PC-3 (cell line): ENCODE measurements at regions not wholly inside any gene's neighbourhood (a gene's known extent, or its start where the extent isn't known, plus 50 kb on each side); places are given as distances from the start of the nearest gene placed in this dataset.

Experiments used
- ATAC-seq: fragments of 200-7000 bp; cut with Tn5 transposase; 2 replicates; pipeline ENCODE4 v1.9.1; 2020; ENCODE audit warnings: mild to moderate bottlenecking, moderate library complexity
- BruUV-seq: library from RNA; stranded (reverse); fragments of 400-500 nt; replicated peaks from 2 replicates; lab custom pipeline; 2021; lab: Mats Ljungman, UMichigan
- CTCF ChIA-PET: fragments of 300-600 bp; sonication (Branson Sonifier 250); formaldehyde crosslinking; loops from one replicate; lab custom pipeline; 2022; ENCODE audit warnings: antibody characterized with exemption; lab: Charles Lee
- POLR2A ChIA-PET: fragments of 300-600 bp; sonication (Branson Sonifier 250); formaldehyde crosslinking; loops from one replicate; lab custom pipeline; 2022; ENCODE audit warnings: antibody characterized with exemption; ENCODE audit not compliant: unreplicated experiment; lab: Charles Lee
- DNase-seq: peaks from one replicate; pipeline ENCODE4 v3.0.0-alpha.2; 2015
- H2AFZ ChIP-seq: fragments of 300-600 bp; sonication (generic); 2 replicates; pipeline ENCODE4 v1.6.0; 2016; ENCODE audit warnings: antibody characterized with exemption, low read length
- H3F3A ChIP-seq: fragments of 300-600 bp; sonication (generic); one replicate; pipeline ENCODE4 v1.6.0; 2017; ENCODE audit warnings: antibody characterized with exemption, low read length, control low read depth, mild to moderate bottlenecking; ENCODE audit not compliant: unreplicated experiment
- H3K27ac ChIP-seq: fragments of 300-600 bp; sonication (generic); 2 replicates; pipeline ENCODE4 v1.5.1; 2016; ENCODE audit warnings: mild to moderate bottlenecking, low read length
- H3K27me3 ChIP-seq: fragments of 300-600 bp; sonication (generic); 2 replicates; pipeline ENCODE4 v1.6.1; 2016; ENCODE audit warnings: low read length, mixed read lengths
- H3K36me3 ChIP-seq: fragments of 300-600 bp; sonication (generic); 2 replicates; pipeline ENCODE4 v1.6.1; 2016; ENCODE audit warnings: low read depth, mixed run types, low read length, mixed read lengths
- H3K4me1 ChIP-seq: fragments of 300-600 bp; sonication (generic); 2 replicates; pipeline ENCODE4 v1.5.1; 2016; ENCODE audit warnings: low read length; ENCODE audit not compliant: insufficient read depth
- H3K4me2 ChIP-seq: fragments of 300-600 bp; sonication (generic); 2 replicates; pipeline ENCODE4 v1.6.0; 2016; ENCODE audit warnings: low read length
- H3K4me3 ChIP-seq: fragments of 300-600 bp; sonication (generic); 2 replicates; pipeline ENCODE4 v1.5.1; 2016; ENCODE audit warnings: mild to moderate bottlenecking, low read length, mixed read lengths
- H3K79me2 ChIP-seq: fragments of 300-600 bp; sonication (generic); 2 replicates; pipeline ENCODE4 v1.6.1; 2017; ENCODE audit warnings: low read length, mixed read lengths
- H3K9ac ChIP-seq: fragments of 300-600 bp; sonication (generic); 2 replicates; pipeline ENCODE4 v1.6.0; 2016; ENCODE audit warnings: mild to moderate bottlenecking, low read length
- H3K9me2 ChIP-seq: fragments of 300-600 bp; sonication (generic); replicated peaks from 2 replicates; pipeline ENCODE4 v1.6.1; 2016; ENCODE audit warnings: mixed run types, low read length, mixed read lengths
- H3K9me3 ChIP-seq: fragments of 300-600 bp; sonication (generic); 2 replicates; pipeline ENCODE4 v1.6.1; 2016; ENCODE audit warnings: low read length, mixed read lengths
- H4K20me1 ChIP-seq: fragments of 300-600 bp; sonication (generic); 2 replicates; pipeline ENCODE4 v1.6.1; 2016; ENCODE audit warnings: low read length, mixed read lengths
- EZH2 ChIP-seq: fragments of 300-600 bp; sonication (generic); IDR thresholded peaks from one replicate; pipeline ENCODE4 v1.6.1; 2017; ENCODE audit warnings: antibody characterized with exemption, mild to moderate bottlenecking, low read length; ENCODE audit not compliant: unreplicated experiment
- EZH2phosphoT487 ChIP-seq: fragments of 300-600 bp; sonication (generic); IDR thresholded peaks from 2 replicates; pipeline ENCODE4 v1.6.1; 2018; ENCODE audit warnings: mild to moderate bottlenecking, antibody characterized with exemption, low read length, borderline replicate concordance
- intact Hi-C: fragments of 100-400 bp; cut with micrococcal nuclease; formaldehyde crosslinking; loops from 2 replicates; pipeline ENCODE4 v1.9.0; 2023
- TF ChIP-seq, protein P1 (sequence below): fragments of 300-600 bp; sonication (generic); conservative IDR thresholded peaks from 2 replicates; pipeline ENCODE4 v1.5.1; 2017; ENCODE audit warnings: antibody characterized with exemption, low read depth, mild to moderate bottlenecking, low read length

DNA sequence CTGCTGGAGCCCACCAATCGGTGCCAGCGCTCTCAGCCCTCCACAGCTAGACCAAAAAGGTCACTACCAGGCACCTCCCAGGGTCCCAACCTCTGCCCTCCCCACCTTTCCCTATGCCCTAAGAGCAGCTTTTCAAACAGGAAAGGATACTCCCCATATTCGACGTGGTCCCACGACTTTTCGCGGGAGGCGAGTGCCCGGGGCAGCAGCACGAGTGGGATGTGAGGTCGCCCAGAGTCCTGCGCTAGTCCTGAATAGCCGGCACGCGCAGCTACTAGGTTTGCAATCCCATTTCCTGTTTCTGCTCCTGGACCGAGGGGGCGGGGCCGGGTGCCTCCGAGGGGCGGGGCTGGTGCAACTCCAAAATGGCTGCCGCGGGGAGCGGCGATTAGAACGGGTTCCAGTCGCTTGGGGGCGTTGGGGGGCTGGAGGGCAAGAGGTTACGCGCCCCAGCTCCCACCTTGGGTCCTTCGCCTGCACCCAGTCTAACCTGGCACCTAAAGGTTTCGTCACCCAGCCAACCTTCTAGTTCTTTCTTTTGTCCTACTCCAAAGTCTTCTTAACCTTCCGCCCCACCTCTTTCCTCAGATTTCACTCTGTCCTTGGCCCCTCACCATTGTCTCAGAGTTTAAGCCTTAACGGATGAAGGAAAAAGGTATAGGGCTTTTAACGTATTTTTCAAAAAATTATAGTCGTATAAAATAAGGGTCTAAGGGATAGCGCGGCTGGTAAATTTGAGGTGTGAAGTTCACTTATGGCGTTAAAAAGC is 85.0 kb upstream of the TENT5D start:
- no peaks in the 10 kb centered on the region for H3K9me2 ChIP-seq
- ChIA-PET CTCF (no interaction called here), POLR2A (no interaction called here)
- peak overlapping the region; percentile 92 for H3K4me2 ChIP-seq
- no peaks in the 10 kb centered on the region for H4K20me1 ChIP-seq
- no peaks in the 10 kb centered on the region for H3K9me3 ChIP-seq
- no peaks in the 10 kb centered on the region for H3K27me3 ChIP-seq
- no peak for TF ChIP-seq EZH2
- TF ChIP-seq, protein P1, sequence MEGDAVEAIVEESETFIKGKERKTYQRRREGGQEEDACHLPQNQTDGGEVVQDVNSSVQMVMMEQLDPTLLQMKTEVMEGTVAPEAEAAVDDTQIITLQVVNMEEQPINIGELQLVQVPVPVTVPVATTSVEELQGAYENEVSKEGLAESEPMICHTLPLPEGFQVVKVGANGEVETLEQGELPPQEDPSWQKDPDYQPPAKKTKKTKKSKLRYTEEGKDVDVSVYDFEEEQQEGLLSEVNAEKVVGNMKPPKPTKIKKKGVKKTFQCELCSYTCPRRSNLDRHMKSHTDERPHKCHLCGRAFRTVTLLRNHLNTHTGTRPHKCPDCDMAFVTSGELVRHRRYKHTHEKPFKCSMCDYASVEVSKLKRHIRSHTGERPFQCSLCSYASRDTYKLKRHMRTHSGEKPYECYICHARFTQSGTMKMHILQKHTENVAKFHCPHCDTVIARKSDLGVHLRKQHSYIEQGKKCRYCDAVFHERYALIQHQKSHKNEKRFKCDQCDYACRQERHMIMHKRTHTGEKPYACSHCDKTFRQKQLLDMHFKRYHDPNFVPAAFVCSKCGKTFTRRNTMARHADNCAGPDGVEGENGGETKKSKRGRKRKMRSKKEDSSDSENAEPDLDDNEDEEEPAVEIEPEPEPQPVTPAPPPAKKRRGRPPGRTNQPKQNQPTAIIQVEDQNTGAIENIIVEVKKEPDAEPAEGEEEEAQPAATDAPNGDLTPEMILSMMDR = peak; percentile 37; the same call in 1 of the 2 replicates
- TF ChIP-seq EZH2phosphoT487 = no peak
- H3K4me3 ChIP-seq = peak overlapping the region; percentile 82
- DNase-seq (peak; percentile 63), ATAC-seq (peak; percentile 96)
- no peak overlapping the region for H3K27ac ChIP-seq
- intact Hi-C loops = loop anchor here (2.0 kb wide), 1 partner anchor 242 kb away; no protein-coding TSS in a partner anchor
- H2AFZ ChIP-seq = peak overlapping the region; percentile 98
- peaks cover 8% of the 10 kb centered on the region; the same call in 1 of the 2 replicates for H3K4me1 ChIP-seq
- no peaks in the 10 kb centered on the region for H3F3A ChIP-seq
- TSS peak; percentile 73 for BruUV-seq
- H3K36me3 ChIP-seq = no peaks in the 10 kb centered on the region
- H3K9ac ChIP-seq = peak overlapping the region; percentile 63
- H3K79me2 ChIP-seq = no peaks in the 10 kb centered on the region

DNA sequence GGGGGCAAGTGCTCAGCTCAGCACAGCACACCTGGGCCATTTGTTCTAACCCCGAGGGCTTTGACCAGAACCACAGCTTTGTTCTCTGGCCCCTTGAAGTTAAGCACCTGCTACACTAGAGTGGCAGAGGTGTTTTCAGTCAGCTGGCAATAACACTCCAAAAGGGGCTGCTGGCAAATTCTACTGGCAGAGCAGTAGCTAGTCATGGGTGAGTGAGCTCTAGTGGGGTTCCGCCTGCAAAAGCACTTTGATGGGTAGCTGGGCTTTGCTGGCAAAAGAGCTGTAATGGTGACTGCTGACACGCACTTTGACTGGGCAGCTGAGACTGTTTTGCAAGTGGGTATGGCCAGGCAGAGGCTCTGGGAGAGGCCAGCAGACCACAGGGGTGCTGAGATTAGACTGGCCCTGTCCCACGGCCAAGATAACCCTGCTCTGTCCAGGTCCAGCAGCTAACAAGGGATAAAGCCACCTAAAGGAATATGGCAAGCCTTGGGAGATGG is 65.2 kb upstream of the TENT5D start:
- H3K4me1 ChIP-seq = no peaks in the 10 kb centered on the region
- TF ChIP-seq EZH2phosphoT487 = no peak
- TF ChIP-seq, protein P1 = no peak
- TF ChIP-seq EZH2 = no peak

More for the DNA sequence above, 65.2 kb upstream of the TENT5D start:
- no peaks in the 10 kb centered on the region for H3K79me2 ChIP-seq
- no peaks in the 10 kb centered on the region for H3F3A ChIP-seq
- no peak overlapping the region for H3K4me2 ChIP-seq
- no peak overlapping the region for H3K4me3 ChIP-seq
- H3K27me3 ChIP-seq = no peaks in the 10 kb centered on the region
- H3K27ac ChIP-seq = no peak overlapping the region
- ATAC-seq (no peak), DNase-seq (no peak)
- H3K9me2 ChIP-seq = no peaks in the 10 kb centered on the region
- intact Hi-C loops = no loop called here
- H3K36me3 ChIP-seq = no peaks in the 10 kb centered on the region
- H2AFZ ChIP-seq = no peak overlapping the region
- CTCF ChIA-PET = no interaction called here
- H4K20me1 ChIP-seq = no peaks in the 10 kb centered on the region
- H3K9me3 ChIP-seq = no peaks in the 10 kb centered on the region
- H3K9ac ChIP-seq = no peak overlapping the region
- POLR2A ChIA-PET = no interaction called here
- BruUV-seq = no TSS peak
